ENCODE measurements at regions not wholly inside any gene's neighbourhood (a gene's known extent, or its start where the extent isn't known, plus 50 kb on each side); places are given as distances from the start of the nearest gene placed in this dataset.

DNA sequence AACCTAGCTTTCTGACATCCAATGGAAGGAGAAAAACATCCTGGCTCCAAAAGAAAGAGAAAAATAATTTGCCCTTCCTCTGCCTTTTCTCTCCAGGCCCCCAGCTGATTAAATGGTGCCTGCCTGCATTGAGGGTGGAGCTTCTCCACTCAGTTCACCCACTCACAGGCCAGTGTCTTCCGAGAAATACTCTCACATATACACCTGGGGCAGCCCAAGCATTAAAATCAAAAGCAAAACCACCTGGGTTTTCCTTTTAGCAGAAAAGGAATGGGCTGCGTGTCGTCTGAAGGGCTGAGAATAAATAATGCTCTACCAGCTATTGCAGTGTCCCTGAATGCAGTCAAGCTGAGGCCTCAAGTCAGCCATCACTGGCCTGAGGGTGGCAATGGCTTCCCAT is 1143.8 kb upstream of the TENM4 start:
- H3K4me1 ChIP-seq (ENCODE audit: insufficient read depth, low read length, severe bottlenecking) = no peaks in the 10 kb centered on the region
- H2AFZ ChIP-seq (ENCODE audit: low read length) = no peak overlapping the region
- H3K9me3 ChIP-seq (ENCODE audit: low read length) = no peaks in the 10 kb centered on the region
- no peak overlapping the region for H3K4me2 ChIP-seq (ENCODE audit: low read length)
- TF ChIP-seq EZH2 (IDR thresholded peaks at IDR 0.05; ENCODE audit: borderline replicate concordance, low read length) = no peak
- TF ChIP-seq, protein P1, sequence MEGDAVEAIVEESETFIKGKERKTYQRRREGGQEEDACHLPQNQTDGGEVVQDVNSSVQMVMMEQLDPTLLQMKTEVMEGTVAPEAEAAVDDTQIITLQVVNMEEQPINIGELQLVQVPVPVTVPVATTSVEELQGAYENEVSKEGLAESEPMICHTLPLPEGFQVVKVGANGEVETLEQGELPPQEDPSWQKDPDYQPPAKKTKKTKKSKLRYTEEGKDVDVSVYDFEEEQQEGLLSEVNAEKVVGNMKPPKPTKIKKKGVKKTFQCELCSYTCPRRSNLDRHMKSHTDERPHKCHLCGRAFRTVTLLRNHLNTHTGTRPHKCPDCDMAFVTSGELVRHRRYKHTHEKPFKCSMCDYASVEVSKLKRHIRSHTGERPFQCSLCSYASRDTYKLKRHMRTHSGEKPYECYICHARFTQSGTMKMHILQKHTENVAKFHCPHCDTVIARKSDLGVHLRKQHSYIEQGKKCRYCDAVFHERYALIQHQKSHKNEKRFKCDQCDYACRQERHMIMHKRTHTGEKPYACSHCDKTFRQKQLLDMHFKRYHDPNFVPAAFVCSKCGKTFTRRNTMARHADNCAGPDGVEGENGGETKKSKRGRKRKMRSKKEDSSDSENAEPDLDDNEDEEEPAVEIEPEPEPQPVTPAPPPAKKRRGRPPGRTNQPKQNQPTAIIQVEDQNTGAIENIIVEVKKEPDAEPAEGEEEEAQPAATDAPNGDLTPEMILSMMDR (IDR thresholded peaks at IDR 0.05; ENCODE audit: low read length) = no peak
- no peaks in the 10 kb centered on the region for H4K20me1 ChIP-seq (ENCODE audit: insufficient read depth, low read length)
- H3K9me2 ChIP-seq (ENCODE audit: low read depth, low read length) = no peaks in the 10 kb centered on the region
- H3K36me3 ChIP-seq (ENCODE audit: insufficient read depth, low read length) = no peaks in the 10 kb centered on the region
- H3K27me3 ChIP-seq (ENCODE audit: insufficient read depth, low read length) = no peaks in the 10 kb centered on the region
- H3K27ac ChIP-seq (ENCODE audit: low read depth, low read length, poor library complexity, severe bottlenecking) = no peak overlapping the region
- H3K9ac ChIP-seq (ENCODE audit: low read length) = no peak overlapping the region
- no peaks in the 10 kb centered on the region for H3F3A ChIP-seq (ENCODE audit: insufficient read depth, low read length)
- no peak overlapping the region for H3K4me3 ChIP-seq (ENCODE audit: low read depth, low read length, poor library complexity, severe bottlenecking)
- H3K79me2 ChIP-seq (ENCODE audit: insufficient read depth, low read length) = no peaks in the 10 kb centered on the region

GRCh38 chr11:80569832-80570231 is 1129.0 kb upstream of the TENM4 start:
- no peak overlapping the region for H3K4me3 ChIP-seq (ENCODE audit: low read depth, low read length, poor library complexity, severe bottlenecking)
- H2AFZ ChIP-seq (ENCODE audit: low read length) = no peak overlapping the region
- TF ChIP-seq, protein P1 (IDR thresholded peaks at IDR 0.05; ENCODE audit: low read length) = no peak
- no peak for TF ChIP-seq EZH2 (IDR thresholded peaks at IDR 0.05; ENCODE audit: borderline replicate concordance, low read length)
- H3K79me2 ChIP-seq (ENCODE audit: insufficient read depth, low read length) = no peaks in the 10 kb centered on the region
- no peak overlapping the region for H3K27ac ChIP-seq (ENCODE audit: low read depth, low read length, poor library complexity, severe bottlenecking)
- no peaks in the 10 kb centered on the region for H3K9me2 ChIP-seq (ENCODE audit: low read depth, low read length)
- no peak overlapping the region for H3K4me2 ChIP-seq (ENCODE audit: low read length)
- H3K36me3 ChIP-seq (ENCODE audit: insufficient read depth, low read length) = no peaks in the 10 kb centered on the region
- H3F3A ChIP-seq (ENCODE audit: insufficient read depth, low read length) = no peaks in the 10 kb centered on the region
- H3K9ac ChIP-seq (ENCODE audit: low read length) = no peak overlapping the region
- H4K20me1 ChIP-seq (ENCODE audit: insufficient read depth, low read length) = no peaks in the 10 kb centered on the region
- no peaks in the 10 kb centered on the region for H3K4me1 ChIP-seq (ENCODE audit: insufficient read depth, low read length, severe bottlenecking)
- no peaks in the 10 kb centered on the region for H3K9me3 ChIP-seq (ENCODE audit: low read length)
- no peaks in the 10 kb centered on the region for H3K27me3 ChIP-seq (ENCODE audit: insufficient read depth, low read length)

DNA sequence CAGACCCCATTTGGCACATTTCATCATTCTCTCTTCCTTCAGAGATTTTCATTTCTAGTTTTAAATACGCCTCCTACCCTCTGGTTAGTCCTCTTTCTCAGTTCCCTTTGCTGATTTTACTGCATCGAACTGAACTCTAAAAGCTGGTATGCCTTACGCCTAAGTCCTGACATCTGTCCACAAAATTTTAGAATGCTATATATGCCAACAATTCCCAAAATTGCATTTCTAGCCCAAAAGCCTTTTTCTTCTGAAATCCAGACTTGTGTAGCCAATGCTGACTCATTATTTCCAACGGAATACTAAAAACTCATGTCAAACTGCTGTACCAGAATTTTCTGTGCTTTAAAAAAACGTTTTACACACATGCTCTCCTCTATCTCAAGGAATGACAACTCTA is 1124.4 kb upstream of the TENM4 start:
- Histone ChIP-seq H3K9me2 (ENCODE audit: low read depth, low read length) (no peaks in the 10 kb centered on the region), H2AFZ (ENCODE audit: low read length) (no peak overlapping the region), H3K4me1 (ENCODE audit: insufficient read depth, low read length, severe bottlenecking) (no peaks in the 10 kb centered on the region), H3K27ac (ENCODE audit: low read depth, low read length, poor library complexity, severe bottlenecking) (no peak overlapping the region), H3K9me3 (ENCODE audit: low read length) (no peaks in the 10 kb centered on the region), H3K4me2 (ENCODE audit: low read length) (no peak overlapping the region), H3K36me3 (ENCODE audit: insufficient read depth, low read length) (no peaks in the 10 kb centered on the region), H3K27me3 (ENCODE audit: insufficient read depth, low read length) (no peaks in the 10 kb centered on the region), H3F3A (ENCODE audit: insufficient read depth, low read length) (no peaks in the 10 kb centered on the region), H3K4me3 (ENCODE audit: low read depth, low read length, poor library complexity, severe bottlenecking) (no peak overlapping the region), H3K79me2 (ENCODE audit: insufficient read depth, low read length) (no peaks in the 10 kb centered on the region), H4K20me1 (ENCODE audit: insufficient read depth, low read length) (no peaks in the 10 kb centered on the region), H3K9ac (ENCODE audit: low read length) (no peak overlapping the region)
- TF ChIP-seq, protein P1 (IDR thresholded peaks at IDR 0.05; ENCODE audit: low read length) = no peak
- no peak for TF ChIP-seq EZH2 (IDR thresholded peaks at IDR 0.05; ENCODE audit: borderline replicate concordance, low read length)

Data from OCI-LY1 (cell line).